GM12875 (cell line): ENCODE measurements at regions not wholly inside any gene's neighbourhood (a gene's known extent, or its start where the extent isn't known, plus 50 kb on each side); places are given as distances from the start of the nearest gene placed in this dataset.

Experiments
- H3K4me3 ChIP-seq: one replicate; pipeline ENCODE4 v1.5.1; 2011; ENCODE audit warnings: low read depth, low read length, control low read depth
- TF ChIP-seq, protein P1 (sequence below): IDR thresholded peaks from 2 replicates; pipeline ENCODE4 v1.5.1; 2011; ENCODE audit warnings: low read depth, mild to moderate bottlenecking, control low read depth, inconsistent platforms, low read length, moderate library complexity, borderline replicate concordance; ENCODE audit not compliant: insufficient read depth

DNA sequence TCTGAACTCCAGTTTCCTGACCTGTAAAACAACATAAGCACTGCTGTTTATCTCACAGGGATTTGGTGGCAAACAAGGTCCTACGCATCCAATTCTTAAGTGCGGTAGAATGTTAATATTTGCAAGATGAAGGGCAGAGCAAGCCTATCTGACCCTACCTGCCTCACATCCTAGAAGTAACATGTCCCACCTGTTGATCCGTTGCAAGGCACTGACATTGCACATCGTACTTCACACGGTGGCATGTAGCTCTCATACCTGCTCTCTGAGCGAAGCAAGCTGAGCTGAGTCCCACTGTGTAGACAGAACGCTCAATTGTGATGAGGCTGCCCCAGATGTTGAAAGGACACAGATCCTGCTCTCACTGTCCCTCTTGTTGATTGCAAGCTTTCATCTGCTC lies 154.7 kb upstream of the PDE10A start:
- no peak overlapping the region for H3K4me3 ChIP-seq
- TF ChIP-seq, protein P1, sequence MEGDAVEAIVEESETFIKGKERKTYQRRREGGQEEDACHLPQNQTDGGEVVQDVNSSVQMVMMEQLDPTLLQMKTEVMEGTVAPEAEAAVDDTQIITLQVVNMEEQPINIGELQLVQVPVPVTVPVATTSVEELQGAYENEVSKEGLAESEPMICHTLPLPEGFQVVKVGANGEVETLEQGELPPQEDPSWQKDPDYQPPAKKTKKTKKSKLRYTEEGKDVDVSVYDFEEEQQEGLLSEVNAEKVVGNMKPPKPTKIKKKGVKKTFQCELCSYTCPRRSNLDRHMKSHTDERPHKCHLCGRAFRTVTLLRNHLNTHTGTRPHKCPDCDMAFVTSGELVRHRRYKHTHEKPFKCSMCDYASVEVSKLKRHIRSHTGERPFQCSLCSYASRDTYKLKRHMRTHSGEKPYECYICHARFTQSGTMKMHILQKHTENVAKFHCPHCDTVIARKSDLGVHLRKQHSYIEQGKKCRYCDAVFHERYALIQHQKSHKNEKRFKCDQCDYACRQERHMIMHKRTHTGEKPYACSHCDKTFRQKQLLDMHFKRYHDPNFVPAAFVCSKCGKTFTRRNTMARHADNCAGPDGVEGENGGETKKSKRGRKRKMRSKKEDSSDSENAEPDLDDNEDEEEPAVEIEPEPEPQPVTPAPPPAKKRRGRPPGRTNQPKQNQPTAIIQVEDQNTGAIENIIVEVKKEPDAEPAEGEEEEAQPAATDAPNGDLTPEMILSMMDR = no peak

GRCh38 chr6:165817148-165817547 lies 154.1 kb upstream of the PDE10A start:
- no peak overlapping the region for H3K4me3 ChIP-seq
- TF ChIP-seq, protein P1 = no peak

GRCh38 chr6:165814679-165815078 lies 151.6 kb upstream of the PDE10A start:
- no peak overlapping the region for H3K4me3 ChIP-seq
- TF ChIP-seq, protein P1 = no peak

- no peak overlapping the region for H3K4me3 ChIP-seq
- TF ChIP-seq, protein P1 = no peak
Observed at GRCh38 chr6:165811512-165811911, 148.5 kb upstream of the PDE10A start.

- TF ChIP-seq, protein P1 = no peak
Observed at GRCh38 chr6:165808021-165808420, 145.0 kb upstream of the PDE10A start.

GRCh38 chr6:165807249-165807960 lies 144.4 kb upstream of the PDE10A start:
- no peak overlapping the region for H3K4me3 ChIP-seq
- TF ChIP-seq, protein P1 = no peak

More at GRCh38 chr6:165808021-165808420, 145.0 kb upstream of the PDE10A start:
- H3K4me3 ChIP-seq = no peak overlapping the region

DNA sequence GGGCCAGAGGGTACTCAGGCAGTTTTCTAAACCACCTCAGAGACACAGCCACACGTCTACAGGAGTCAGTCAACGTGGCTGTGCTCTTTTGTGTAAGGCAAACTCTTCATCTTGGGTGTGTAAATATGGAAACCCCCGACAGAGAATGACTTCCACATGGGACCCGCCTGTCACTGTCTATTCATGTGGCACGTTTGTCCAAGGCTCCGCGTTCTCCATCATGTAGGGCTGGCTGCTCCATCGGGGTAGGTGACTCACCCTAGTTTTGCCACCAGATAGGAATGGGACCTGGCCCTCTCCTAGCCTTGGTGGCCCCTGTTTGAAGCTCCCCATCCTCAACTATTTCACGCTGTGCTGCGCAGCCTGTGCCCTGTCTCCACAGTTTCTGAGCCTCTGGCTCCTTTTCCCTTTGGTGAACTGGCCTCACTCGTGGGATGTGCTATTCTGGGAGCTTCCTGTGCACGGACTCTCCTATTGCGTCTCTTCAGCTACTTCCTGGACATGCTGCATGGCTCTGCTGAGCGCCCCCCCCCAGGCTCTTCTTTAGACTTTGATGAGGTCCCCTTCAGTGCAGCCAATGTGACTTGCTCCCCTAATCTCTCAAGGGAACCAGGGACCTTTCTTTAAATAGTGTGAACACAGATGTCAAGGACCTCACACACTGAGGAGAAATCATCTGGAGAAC lies 143.2 kb upstream of the PDE10A start:
- H3K4me3 ChIP-seq = no peak overlapping the region
- TF ChIP-seq, protein P1 = no peak
